Activated CD8-positive, alpha-beta memory T cell treated with anti-CD3 and anti-CD28 coated beads for 24 hours (primary cell): ENCODE measurements at regions not wholly inside any gene's neighbourhood (a gene's known extent, or its start where the extent isn't known, plus 50 kb on each side); places are given as distances from the start of the nearest gene placed in this dataset.
"Not testable (repeated sequence)": the region's sequence is repeated elsewhere in the genome, so short reads cannot be mapped to it uniquely, and the experiment has no call there.

Experiments used
- DNase-seq: peaks from one replicate; pipeline ENCODE4 v3.0.0-alpha.2; 2020

GRCh38 chr10:118918116-118918515, 111.4 kb upstream of the NANOS1 start:
- no peak for DNase-seq

GRCh38 chr10:118918587-118918986, 110.9 kb upstream of the NANOS1 start:
- no peak for DNase-seq

- no peak for DNase-seq
Measured at GRCh38 chr10:118920206-118920605, 109.3 kb upstream of the NANOS1 start.

GRCh38 chr10:118922226-118922625, 107.3 kb upstream of the NANOS1 start:
- DNase-seq: no peak

- DNase-seq: no peak
Measured at GRCh38 chr10:118922972-118923371, 106.5 kb upstream of the NANOS1 start.

GRCh38 chr10:118924493-118924892, 105.0 kb upstream of the NANOS1 start:
- peak; percentile 19 for DNase-seq

- DNase-seq: no peak
Measured at GRCh38 chr10:118925404-118926071, 104.0 kb upstream of the NANOS1 start.

GRCh38 chr10:118926072-118926417, 103.5 kb upstream of the NANOS1 start:
- peak; percentile 26 for DNase-seq

GRCh38 chr10:118926441-118926840, 103.1 kb upstream of the NANOS1 start:
- DNase-seq: no peak

- no peak for DNase-seq
Measured at GRCh38 chr10:118926903-118927302, 102.6 kb upstream of the NANOS1 start.

- no peak for DNase-seq
Measured at GRCh38 chr10:118927321-118927720, 102.2 kb upstream of the NANOS1 start.

- DNase-seq: no peak
Measured at GRCh38 chr10:118930614-118931013, 98.9 kb upstream of the NANOS1 start.

- DNase-seq: no peak
Measured at GRCh38 chr10:118931436-118931835, 98.1 kb upstream of the NANOS1 start.

GRCh38 chr10:118932154-118932553, 97.4 kb upstream of the NANOS1 start:
- DNase-seq: not testable (repeated sequence)

- no peak for DNase-seq
Measured at GRCh38 chr10:118937226-118937625, 92.3 kb upstream of the NANOS1 start.

GRCh38 chr10:118939211-118940007, 90.1 kb upstream of the NANOS1 start:
- DNase-seq: no peak

- no peak for DNase-seq
Measured at GRCh38 chr10:118940386-118940785, 89.1 kb upstream of the NANOS1 start.

GRCh38 chr10:118943253-118943652, 86.3 kb upstream of the NANOS1 start:
- no peak for DNase-seq

- DNase-seq: no peak
Measured at GRCh38 chr10:118944959-118945633, 84.4 kb upstream of the NANOS1 start.

- peak; percentile 35 for DNase-seq
Measured at GRCh38 chr10:118948786-118949185, 80.7 kb upstream of the NANOS1 start.

- no peak for DNase-seq
Measured at GRCh38 chr10:118950190-118950680, 79.3 kb upstream of the NANOS1 start.

- DNase-seq: no peak
Measured at GRCh38 chr10:118950997-118951637, 78.4 kb upstream of the NANOS1 start.
